ENCODE measurements at regions not wholly inside any gene's neighbourhood (a gene's known extent, or its start where the extent isn't known, plus 50 kb on each side); places are given as distances from the start of the nearest gene placed in this dataset.

GRCh38 chr5:17355586-17356346, 138.3 kb downstream of the BASP1 start:
- DNase-seq (ENCODE audit: low read depth, low spot score) = no peak
- no peak overlapping the region for H3K27ac ChIP-seq (ENCODE audit: low read depth, low read length)
- no peak overlapping the region for H3K4me3 ChIP-seq (ENCODE audit: low read depth, low read length)
- CTCF ChIA-PET = interaction anchor here (0.6 to 1.4 kb wide), 2 partner anchors 13 to 185 kb away, joined by 3 read pairs; no protein-coding TSS in a partner anchor
- POLR2A ChIA-PET = interaction anchor here (0.6 to 0.7 kb wide), 4 partner anchors 10 to 123 kb away, joined by 3 to 10 read pairs (median 6); no protein-coding TSS in a partner anchor
- H3K9me3 ChIP-seq (ENCODE audit: control insufficient read depth, insufficient read depth, low read length) = peaks cover 7% of the 10 kb centered on the region; the same call in 1 of the 2 replicates
- no peak for TF ChIP-seq CTCF (IDR thresholded peaks at IDR 0.05; ENCODE audit: low read depth, low read length)
- H3K27me3 ChIP-seq (ENCODE audit: control insufficient read depth, insufficient read depth, low read length) = no peaks in the 10 kb centered on the region

- no peak for DNase-seq (ENCODE audit: low read depth, low spot score)
- CTCF ChIA-PET = interaction anchor here (0.6 to 1.4 kb wide), 2 partner anchors 12 to 186 kb away, joined by 3 read pairs; no protein-coding TSS in a partner anchor
- Histone ChIP-seq H3K9me3 (ENCODE audit: control insufficient read depth, insufficient read depth, low read length) (peaks cover 7% of the 10 kb centered on the region; the same call in 1 of the 2 replicates), H3K27me3 (ENCODE audit: control insufficient read depth, insufficient read depth, low read length) (no peaks in the 10 kb centered on the region), H3K4me3 (ENCODE audit: low read depth, low read length) (no peak overlapping the region), H3K27ac (ENCODE audit: low read depth, low read length) (no peak overlapping the region)
- TF ChIP-seq CTCF (IDR thresholded peaks at IDR 0.05; ENCODE audit: low read depth, low read length) = no peak
- POLR2A ChIA-PET = interaction anchor here (0.6 kb wide), 4 partner anchors 38 to 444 kb away, joined by 3 to 7 read pairs (median 4); no protein-coding TSS in a partner anchor
These were observed 139.1 kb downstream of the BASP1 start for GRCh38 chr5:17356551-17356950.

- POLR2A ChIA-PET = no interaction called here
- DNase-seq (ENCODE audit: low read depth, low spot score) = no peak
- Histone ChIP-seq H3K27ac (ENCODE audit: low read depth, low read length) (no peak overlapping the region), H3K9me3 (ENCODE audit: control insufficient read depth, insufficient read depth, low read length) (peaks cover 7% of the 10 kb centered on the region; the same call in 1 of the 2 replicates), H3K4me3 (ENCODE audit: low read depth, low read length) (no peak overlapping the region), H3K27me3 (ENCODE audit: control insufficient read depth, insufficient read depth, low read length) (no peaks in the 10 kb centered on the region)
- CTCF ChIA-PET = interaction anchor here (1.4 kb wide), 1 partner anchor 11 kb away, joined by 3 read pairs; no protein-coding TSS in a partner anchor
- no peak for TF ChIP-seq CTCF (IDR thresholded peaks at IDR 0.05; ENCODE audit: low read depth, low read length)
These were observed 140.1 kb downstream of the BASP1 start for GRCh38 chr5:17357504-17357903.

- ChIA-PET CTCF (no interaction called here), POLR2A (no interaction called here)
- no peak for TF ChIP-seq CTCF (IDR thresholded peaks at IDR 0.05; ENCODE audit: low read depth, low read length)
- Histone ChIP-seq H3K4me3 (ENCODE audit: low read depth, low read length) (no peak overlapping the region), H3K27me3 (ENCODE audit: control insufficient read depth, insufficient read depth, low read length) (no peaks in the 10 kb centered on the region), H3K27ac (ENCODE audit: low read depth, low read length) (no peak overlapping the region), H3K9me3 (ENCODE audit: control insufficient read depth, insufficient read depth, low read length) (peaks cover 7% of the 10 kb centered on the region; the same call in 1 of the 2 replicates)
- DNase-seq (ENCODE audit: low read depth, low spot score) = no peak
These were observed 140.0 kb upstream of the TAF11L2 start for GRCh38 chr5:17358031-17358430.

- ChIA-PET CTCF (no interaction called here), POLR2A (no interaction called here)
- TF ChIP-seq CTCF (IDR thresholded peaks at IDR 0.05; ENCODE audit: low read depth, low read length) = no peak
- Histone ChIP-seq H3K27me3 (ENCODE audit: control insufficient read depth, insufficient read depth, low read length) (no peaks in the 10 kb centered on the region), H3K9me3 (ENCODE audit: control insufficient read depth, insufficient read depth, low read length) (peaks cover 2% of the 10 kb centered on the region; the same call in 1 of the 2 replicates), H3K27ac (ENCODE audit: low read depth, low read length) (no peak overlapping the region), H3K4me3 (ENCODE audit: low read depth, low read length) (no peak overlapping the region)
- no peak for DNase-seq (ENCODE audit: low read depth, low spot score)
These were observed 138.5 kb upstream of the TAF11L2 start for GRCh38 chr5:17359451-17360011.
